Esophagus squamous epithelium (tissue), 5 donors: ENCODE measurements at regions not wholly inside any gene's neighbourhood (a gene's known extent, or its start where the extent isn't known, plus 50 kb on each side); places are given as distances from the start of the nearest gene placed in this dataset.
"Not testable (repeated sequence)": the region's sequence is repeated elsewhere in the genome, so short reads cannot be mapped to it uniquely, and the experiment has no call there.

Source experiments
- DNase-seq: peaks from one replicate; lab custom pipeline; 2025; lab: John Stamatoyannopoulos, UW
- H3K27ac ChIP-seq, 4 donors: fragments of 200-600 bp; sonication (generic); one replicate each; pipeline ENCODE4 v1.5.1; 2016 to 2019; ENCODE audit warnings: mild to moderate bottlenecking in 1 of 4
- H3K27me3 ChIP-seq, 4 donors: fragments of 200-600 bp; sonication (generic); 1 replicate in 3 of 4; 2 replicates in 1 of 4; pipeline versions ENCODE4 v1.5.1 to v1.6.0; 2017 to 2021; ENCODE audit warnings: antibody characterized with exemption in 1 of 4
- H3K36me3 ChIP-seq, 3 donors: fragments of 200-600 bp; sonication (generic); one replicate each; pipeline ENCODE4 v1.5.1; 2016 to 2019
- H3K4me1 ChIP-seq, 3 donors: fragments of 200-600 bp; sonication (generic); one replicate each; pipeline ENCODE4 v1.5.1; 2017 to 2019
- H3K4me3 ChIP-seq, 4 donors: fragments of 200-600 bp; sonication (generic); 1 replicate in 3 of 4; 2 replicates in 1 of 4; pipeline ENCODE4 v1.5.1; 2016 to 2019; ENCODE audit warnings: mild to moderate bottlenecking in 2 of 4, moderate library complexity in 1 of 4
- H3K9me3 ChIP-seq, 3 donors: fragments of 200-600 bp; sonication (generic); one replicate each; pipeline ENCODE4 v1.5.1; 2016 to 2019
- CTCF ChIP-seq, 6 experiments: fragments of 450-650 bp in 4 of 6; fragments of 200-600 bp in 2 of 6; sonication (generic) in 2 of 6; IDR thresholded peaks; one replicate each; pipeline ENCODE4 v1.5.1; 2016 to 2019; ENCODE audit warnings: antibody characterized with exemption in 6 of 6, mild to moderate bottlenecking in 4 of 6, moderate library complexity in 4 of 6
- POLR2A ChIP-seq, 4 donors: fragments of 450-650 bp; IDR thresholded peaks; one replicate each; pipeline ENCODE4 v1.6.1; 2017; ENCODE audit warnings: antibody characterized with exemption in 4 of 4, mild to moderate bottlenecking in 4 of 4, moderate library complexity in 3 of 4
- WGBS, 2 donors: methylation state at CpG; one replicate each; pipeline ENCODE4 v1.1.5; 2018; 5-methylcytosine and 5-hydroxymethylcytosine counted together
- intact Hi-C: fragments of 100-400 bp; cut with DNase I; formaldehyde crosslinking; loops from one replicate; pipeline ENCODE4 v1.15.0; 2022
- donor health status: DM: yes; HTN: yes; CAD: no.

DNA sequence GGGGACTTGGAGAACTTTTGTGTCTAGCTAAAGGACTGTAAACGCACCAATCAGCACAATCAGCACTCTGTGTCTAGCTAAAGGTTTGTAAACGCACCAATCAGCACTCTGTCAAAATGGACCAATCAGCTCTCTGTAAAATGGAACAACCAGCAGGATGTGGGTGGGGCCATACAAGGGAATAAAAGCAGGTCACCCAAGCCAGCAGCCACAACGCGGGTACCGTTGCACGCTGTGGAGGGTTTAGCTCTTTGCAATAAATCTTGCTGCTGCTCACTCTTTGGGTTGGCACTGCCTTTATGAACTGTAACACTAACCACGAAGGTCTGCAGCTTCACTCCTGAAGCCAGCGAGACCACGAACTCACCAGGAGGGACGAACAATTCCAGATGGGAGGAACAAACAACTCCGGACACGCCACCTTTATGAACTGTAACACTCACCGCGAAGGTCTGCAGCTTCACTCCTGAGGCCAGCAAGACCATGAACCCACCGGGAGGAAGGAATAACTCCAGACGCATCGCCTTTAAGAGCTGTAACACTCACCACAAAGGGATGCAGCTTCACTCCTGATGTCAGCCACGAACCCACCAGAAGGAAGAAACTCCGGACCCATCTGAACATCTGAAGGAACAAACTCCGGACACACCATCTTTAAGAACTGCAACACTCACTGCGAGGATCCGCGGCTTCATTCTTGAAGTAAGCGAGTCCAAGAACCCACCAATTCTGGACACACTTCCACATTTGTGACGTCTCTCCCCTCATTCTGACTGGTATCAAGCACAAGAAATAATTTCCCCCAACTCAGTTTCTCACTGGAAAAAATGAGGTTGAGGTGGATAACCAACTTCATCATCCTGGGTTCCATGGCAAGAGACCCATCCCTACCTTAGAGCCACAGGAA, 227.3 kb upstream of the AMIGO2 start:
- intact Hi-C loops, result loop anchor here (5.0 kb wide), 1 partner anchor 230 kb away; the partner anchor contains the start of genes AMIGO2 and PCED1B
- peak in 1 of 4 donors; percentile 29 for TF ChIP-seq POLR2A (IDR thresholded peaks at IDR 0.05)
- DNase-seq, H3K36me3 ChIP-seq, H3K9me3 ChIP-seq, H3K27ac ChIP-seq, H3K27me3 ChIP-seq: not testable (repeated sequence)
- peak overlapping the region in 3 of 4 donors; percentile 8 to 48 (median 8) for H3K4me3 ChIP-seq
- H3K4me1 ChIP-seq, result peaks cover 0 to 14% (median 11%) of the 10 kb centered on the region in 3 donors
- 68 to 87% methylated on average over 17 to 19 of the region's 25 CpGs for WGBS, 2 donors

DNA sequence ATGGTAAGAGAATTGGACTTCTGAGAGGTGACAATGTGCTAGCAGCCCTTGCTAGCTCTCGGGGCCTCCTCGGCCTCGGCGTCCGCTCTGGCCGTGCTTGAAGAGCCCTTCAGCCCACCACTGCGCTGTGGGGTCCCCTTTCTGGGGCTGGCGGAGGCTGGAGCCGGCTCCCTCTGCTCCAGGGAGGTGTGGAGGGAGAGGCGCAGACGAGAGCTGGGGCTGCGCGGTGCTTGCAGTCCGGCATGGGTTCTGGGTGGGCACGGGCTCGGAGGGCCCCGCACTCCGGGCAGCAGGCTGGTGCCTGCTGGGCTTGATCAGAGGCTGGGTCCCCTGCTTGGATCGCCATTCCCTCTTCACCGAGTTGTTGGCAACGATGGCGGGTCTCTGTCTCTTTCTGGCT, 226.4 kb upstream of the AMIGO2 start:
- Histone ChIP-seq H3K4me3 (no peak overlapping the region), H3K4me1 (peaks cover 0 to 20% (median 11%) of the 10 kb centered on the region in 3 donors), H3K27me3 (no peaks in the 10 kb centered on the region), H3K27ac (no peak overlapping the region), H3K9me3 (no peaks in the 10 kb centered on the region), H3K36me3 (no peaks in the 10 kb centered on the region)
- WGBS, 2 donors, result 90 to 96% methylated on average over 11 to 15 of the region's 22 CpGs
- TF ChIP-seq POLR2A (IDR thresholded peaks at IDR 0.05) (no peak), CTCF (IDR thresholded peaks at IDR 0.05) (no peak)
- DNase-seq, result no peak
- intact Hi-C loops, result loop anchor here (5.0 kb wide), 1 partner anchor 229 kb away; the partner anchor contains the start of genes AMIGO2 and PCED1B

- Histone ChIP-seq H3K36me3 (no peaks in the 10 kb centered on the region), H3K9me3 (no peaks in the 10 kb centered on the region), H3K4me3 (no peak overlapping the region), H3K27me3 (no peaks in the 10 kb centered on the region), H3K27ac (no peak overlapping the region), H3K4me1 (peaks cover 0 to 20% (median 11%) of the 10 kb centered on the region in 3 donors)
- TF ChIP-seq POLR2A (IDR thresholded peaks at IDR 0.05) (no peak), CTCF (IDR thresholded peaks at IDR 0.05) (no peak)
- DNase-seq, result no peak
- WGBS, 2 donors, result 88 to 100% methylated on average over 3 to 4 of the region's 11 CpGs
- intact Hi-C loops, result loop anchor here (5.0 kb wide), 1 partner anchor 228 kb away; the partner anchor contains the start of genes AMIGO2 and PCED1B
Measured at GRCh38 chr12:47305464-47305863, 225.7 kb upstream of the AMIGO2 start.

DNA sequence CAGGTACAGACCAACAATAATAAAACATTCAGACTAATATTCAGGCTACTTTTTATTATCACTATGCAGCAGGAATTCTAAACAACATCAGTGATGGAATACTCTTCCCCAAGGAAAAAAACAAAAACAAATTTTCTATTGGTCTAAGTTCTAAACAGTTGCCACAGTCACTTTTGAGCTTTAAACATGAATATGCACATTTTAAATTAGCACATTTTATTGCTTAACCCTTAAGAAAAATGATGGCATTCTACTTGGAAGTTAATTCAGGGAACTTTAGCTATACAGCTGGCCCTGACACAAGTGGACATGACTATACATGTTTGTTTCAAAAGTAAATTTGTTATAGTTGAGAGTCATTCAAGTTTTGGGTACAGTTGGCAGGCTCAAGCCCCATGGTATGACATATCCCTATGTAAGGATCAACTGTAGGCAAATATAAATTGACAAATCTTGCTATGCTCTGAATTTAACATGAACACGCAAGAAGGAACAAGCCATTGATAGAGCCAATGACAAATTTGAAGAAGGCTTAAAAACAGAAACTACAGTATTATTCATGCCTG, 224.3 kb upstream of the AMIGO2 start:
- TF ChIP-seq POLR2A (IDR thresholded peaks at IDR 0.05), result no peak
- no peaks in the 10 kb centered on the region for H3K36me3 ChIP-seq
- WGBS, 2 donors, result 36 to 50% methylated on average over 1 of the region's 1 CpG
- intact Hi-C loops, result no loop called here
- H3K4me1 ChIP-seq, result peaks cover 0 to 20% (median 11%) of the 10 kb centered on the region in 3 donors
- H3K27me3 ChIP-seq, result no peaks in the 10 kb centered on the region
- DNase-seq, result no peak
- peak overlapping the region in 3 of 4 donors; percentile 9 to 78 (median 71) for H3K27ac ChIP-seq
- H3K4me3 ChIP-seq, result no peak overlapping the region
- no peaks in the 10 kb centered on the region for H3K9me3 ChIP-seq

GRCh38 chr12:47303207-47303606, 223.4 kb upstream of the AMIGO2 start:
- peak overlapping the region in 1 of 4 donors; percentile 9 for H3K27ac ChIP-seq
- intact Hi-C loops, result no loop called here
- no peaks in the 10 kb centered on the region for H3K9me3 ChIP-seq
- 79 to 82% methylated on average over 7 of the region's 7 CpGs for WGBS, 2 donors
- DNase-seq, result no peak
- no peak overlapping the region for H3K4me3 ChIP-seq
- peaks cover 0 to 20% (median 11%) of the 10 kb centered on the region in 3 donors for H3K4me1 ChIP-seq
- H3K27me3 ChIP-seq, result no peaks in the 10 kb centered on the region
- H3K36me3 ChIP-seq, result no peaks in the 10 kb centered on the region
- TF ChIP-seq POLR2A (IDR thresholded peaks at IDR 0.05), result no peak
- TF ChIP-seq CTCF (IDR thresholded peaks at IDR 0.05), result no peak
